Astrocyte (in vitro differentiated cells and primary cell): ENCODE measurements at regions not wholly inside any gene's neighbourhood (a gene's known extent, or its start where the extent isn't known, plus 50 kb on each side); places are given as distances from the start of the nearest gene placed in this dataset.
A peak's percentile ranks its signal among the peaks of the same experiment; 100 is the strongest.

ENCODE experiments used
- DNase-seq: peaks from one replicate; pipeline ENCODE4 v3.0.0-alpha.2; 2010; ENCODE audit warnings: low read depth
- FAIRE-seq: peaks from 2 replicates; lab custom pipeline; 2011; peaks lifted over from hg19 to GRCh38; lab: Jason Lieb, UNC
- H2AFZ ChIP-seq: 2 replicates; pipeline ENCODE4 v1.6.0; 2012; ENCODE audit warnings: low read depth, low read length, inconsistent platforms
- H3K27ac ChIP-seq: 2 replicates; pipeline ENCODE4 v1.5.1; 2011; ENCODE audit warnings: low read depth, low read length, inconsistent platforms
- H3K27me3 ChIP-seq: 2 replicates; pipeline ENCODE4 v1.6.0; 2011; ENCODE audit warnings: low read length, inconsistent platforms; ENCODE audit not compliant: insufficient read depth
- H3K36me3 ChIP-seq: 2 replicates; pipeline ENCODE4 v1.5.1; 2011; ENCODE audit warnings: low read length, inconsistent platforms; ENCODE audit not compliant: insufficient read depth
- H3K4me1 ChIP-seq: 2 replicates; pipeline ENCODE4 v1.5.1; 2011; ENCODE audit warnings: low read length, inconsistent platforms; ENCODE audit not compliant: insufficient read depth
- H3K4me2 ChIP-seq: 2 replicates; pipeline ENCODE4 v1.6.0; 2012; ENCODE audit warnings: low read length, inconsistent platforms
- H3K4me3 ChIP-seq: 2 replicates; pipeline ENCODE4 v1.5.1; 2011; ENCODE audit warnings: low read depth, mild to moderate bottlenecking, low read length, inconsistent platforms; ENCODE audit not compliant: insufficient read depth
- H3K79me2 ChIP-seq: 2 replicates; pipeline ENCODE4 v1.6.0; 2012; ENCODE audit warnings: mild to moderate bottlenecking, low read length, inconsistent platforms; ENCODE audit not compliant: insufficient read depth
- H3K9ac ChIP-seq: 2 replicates; pipeline ENCODE4 v1.6.0; 2012; ENCODE audit warnings: mild to moderate bottlenecking, low read length, inconsistent platforms
- H3K9me3 ChIP-seq: 2 replicates; pipeline ENCODE4 v1.5.1; 2012; ENCODE audit warnings: low read depth, mild to moderate bottlenecking, low read length, inconsistent platforms; ENCODE audit not compliant: insufficient read depth
- H4K20me1 ChIP-seq: 2 replicates; pipeline ENCODE4 v1.6.0; 2012; ENCODE audit warnings: low read length, inconsistent platforms; ENCODE audit not compliant: insufficient read depth
- H3K27ac Mint-ChIP-seq: one replicate; pipeline ENCODE4 v1.8.0; 2021; ENCODE audit warnings: mild to moderate bottlenecking, mixed read lengths; ENCODE audit not compliant: unreplicated experiment
- H3K27me3 Mint-ChIP-seq: one replicate; pipeline ENCODE4 v1.8.0; 2021; ENCODE audit warnings: low read depth, mixed read lengths; ENCODE audit not compliant: unreplicated experiment
- H3K36me3 Mint-ChIP-seq: one replicate; pipeline ENCODE4 v1.8.0; 2021; ENCODE audit warnings: low read depth, mixed read lengths; ENCODE audit not compliant: unreplicated experiment
- H3K4me1 Mint-ChIP-seq: one replicate; pipeline ENCODE4 v1.8.0; 2021; ENCODE audit warnings: low read depth, mixed read lengths; ENCODE audit not compliant: unreplicated experiment
- H3K4me3 Mint-ChIP-seq: one replicate; pipeline ENCODE4 v1.8.0; 2021; ENCODE audit warnings: mild to moderate bottlenecking, moderate library complexity, mixed read lengths; ENCODE audit not compliant: unreplicated experiment
- H3K9me3 Mint-ChIP-seq: one replicate; pipeline ENCODE4 v1.8.0; 2021; ENCODE audit warnings: mild to moderate bottlenecking, mixed read lengths; ENCODE audit not compliant: unreplicated experiment
- CTCF ChIP-seq: IDR thresholded peaks from 2 replicates; pipeline ENCODE4 v1.5.1; 2011; ENCODE audit warnings: low read depth, mild to moderate bottlenecking, inconsistent platforms, low read length, moderate library complexity; ENCODE audit not compliant: insufficient read depth
- EZH2 ChIP-seq: IDR thresholded peaks from 2 replicates; pipeline ENCODE4 v1.6.1; 2012; ENCODE audit warnings: mild to moderate bottlenecking, low read length, inconsistent platforms; ENCODE audit not compliant: insufficient read depth

GRCh38 chr1:38512024-38512767, 347.4 kb downstream of the RRAGC start:
- Mint-ChIP-seq H3K36me3 (no peaks in the 10 kb centered on the region), H3K27ac (no peak overlapping the region), H3K9me3 (peaks cover 3% of the 10 kb centered on the region), H3K4me3 (no peak overlapping the region), H3K27me3 (peaks cover 25% of the 10 kb centered on the region), H3K4me1 (peaks cover 5% of the 10 kb centered on the region)
- Histone ChIP-seq H2AFZ (no peak overlapping the region), H3K9me3 (no peaks in the 10 kb centered on the region), H3K36me3 (no peaks in the 10 kb centered on the region), H3K4me3 (no peak overlapping the region), H3K27me3 (peaks cover 13% of the 10 kb centered on the region), H3K27ac (no peak overlapping the region), H3K4me2 (no peak overlapping the region), H3K9ac (no peak overlapping the region), H4K20me1 (no peaks in the 10 kb centered on the region), H3K4me1 (no peaks in the 10 kb centered on the region), H3K79me2 (no peaks in the 10 kb centered on the region)
- FAIRE-seq (no peak), DNase-seq (no peak)
- TF ChIP-seq EZH2 (no peak), CTCF (no peak)

GRCh38 chr1:38508232-38508631, 351.3 kb downstream of the RRAGC start:
- Mint-ChIP-seq H3K36me3 (no peaks in the 10 kb centered on the region), H3K4me1 (peaks cover 5% of the 10 kb centered on the region), H3K4me3 (no peak overlapping the region), H3K27ac (peak overlapping the region; percentile 16), H3K9me3 (peaks cover 1% of the 10 kb centered on the region), H3K27me3 (peaks cover 38% of the 10 kb centered on the region)
- Histone ChIP-seq H3K79me2 (no peaks in the 10 kb centered on the region), H2AFZ (no peak overlapping the region), H3K36me3 (no peaks in the 10 kb centered on the region), H3K4me3 (no peak overlapping the region), H4K20me1 (no peaks in the 10 kb centered on the region), H3K27me3 (peaks cover 16% of the 10 kb centered on the region), H3K9me3 (no peaks in the 10 kb centered on the region), H3K4me2 (no peak overlapping the region), H3K9ac (no peak overlapping the region), H3K27ac (no peak overlapping the region), H3K4me1 (no peaks in the 10 kb centered on the region)
- DNase-seq = no peak
- no peak for TF ChIP-seq CTCF
- no peak for TF ChIP-seq EZH2
- FAIRE-seq = no peak

- H3K27me3 ChIP-seq = peaks cover 14% of the 10 kb centered on the region
- H2AFZ ChIP-seq = no peak overlapping the region
- no peaks in the 10 kb centered on the region for H4K20me1 ChIP-seq
- no peak for DNase-seq
- peaks cover 5% of the 10 kb centered on the region for H3K4me1 Mint-ChIP-seq
- no peak overlapping the region for H3K9ac ChIP-seq
- no peaks in the 10 kb centered on the region for H3K36me3 ChIP-seq
- no peaks in the 10 kb centered on the region for H3K4me1 ChIP-seq
- H3K9me3 ChIP-seq = no peaks in the 10 kb centered on the region
- peaks cover 39% of the 10 kb centered on the region for H3K27me3 Mint-ChIP-seq
- no peak overlapping the region for H3K4me3 Mint-ChIP-seq
- TF ChIP-seq CTCF = no peak
- TF ChIP-seq EZH2 = no peak
- H3K79me2 ChIP-seq = no peaks in the 10 kb centered on the region
- no peaks in the 10 kb centered on the region for H3K36me3 Mint-ChIP-seq
- peaks cover 1% of the 10 kb centered on the region for H3K9me3 Mint-ChIP-seq
- H3K27ac Mint-ChIP-seq = no peak overlapping the region
- no peak for FAIRE-seq
- no peak overlapping the region for H3K27ac ChIP-seq
- H3K4me2 ChIP-seq = no peak overlapping the region
- no peak overlapping the region for H3K4me3 ChIP-seq
Observed at GRCh38 chr1:38507563-38507962, 352.0 kb downstream of the RRAGC start.
